SU-DHL-6 (cell line): ENCODE measurements at regions not wholly inside any gene's neighbourhood (a gene's known extent, or its start where the extent isn't known, plus 50 kb on each side); places are given as distances from the start of the nearest gene placed in this dataset.

Source experiments
- H2AFZ ChIP-seq: fragments of 200-600 bp; sonication (generic); 2 replicates; pipeline ENCODE4 v1.6.1; 2014; ENCODE audit warnings: low read depth, mild to moderate bottlenecking, moderate library complexity, mixed read lengths, antibody characterized with exemption, low read length; ENCODE audit not compliant: severe bottlenecking
- H3F3A ChIP-seq: fragments of 200-600 bp; shearing (Covaris generic); 2 replicates; pipeline ENCODE4 v1.6.0; 2016; ENCODE audit warnings: antibody characterized with exemption, mild to moderate bottlenecking; ENCODE audit not compliant: insufficient read depth
- H3K27ac ChIP-seq: fragments of 200-600 bp; sonication (generic); 2 replicates; pipeline ENCODE4 v1.5.1; 2016; ENCODE audit warnings: low read depth, mild to moderate bottlenecking, low read length, moderate library complexity, mixed read lengths
- H3K27me3 ChIP-seq: fragments of 200-600 bp; sonication (generic), shearing (Covaris generic); 2 replicates; pipeline ENCODE4 v1.6.0; 2014; ENCODE audit warnings: mild to moderate bottlenecking, low read length
- H3K36me3 ChIP-seq: fragments of 200-600 bp; sonication (generic); 2 replicates; pipeline ENCODE4 v1.6.1; 2014; ENCODE audit warnings: mild to moderate bottlenecking, low read length, mixed read lengths
- H3K4me2 ChIP-seq: fragments of 300-600, 200-600 bp; shearing (Covaris generic), sonication (generic); 2 replicates; pipeline ENCODE4 v1.6.0; 2014; ENCODE audit warnings: low read length, low read depth, mild to moderate bottlenecking; ENCODE audit not compliant: poor library complexity, severe bottlenecking
- H3K4me3 ChIP-seq: fragments of 200-600 bp; sonication (generic); 2 replicates; pipeline ENCODE4 v1.5.1; 2014; ENCODE audit warnings: antibody characterized with exemption, low read length, mild to moderate bottlenecking, mixed read lengths; ENCODE audit not compliant: insufficient read depth, poor library complexity, severe bottlenecking
- H3K79me2 ChIP-seq: fragments of 200-600 bp; sonication (generic); 2 replicates; pipeline ENCODE4 v1.6.1; 2014; ENCODE audit warnings: mild to moderate bottlenecking, low read length, moderate library complexity; ENCODE audit not compliant: insufficient read depth
- H3K9ac ChIP-seq: fragments of 200-600 bp; sonication (generic); 2 replicates; pipeline ENCODE4 v1.7.0; 2014; ENCODE audit warnings: mild to moderate bottlenecking, low read length
- H3K9me2 ChIP-seq: fragments of 200-600 bp; sonication (generic); replicated peaks from 2 replicates; pipeline ENCODE4 v1.6.1; 2014; ENCODE audit warnings: low read length; ENCODE audit not compliant: insufficient read depth
- H3K9me3 ChIP-seq: fragments of 200-600 bp; sonication (generic); 2 replicates; pipeline ENCODE4 v1.6.1; 2014; ENCODE audit warnings: low read length, mixed read lengths; ENCODE audit not compliant: insufficient read depth
- H4K20me1 ChIP-seq: fragments of 200-600 bp; sonication (generic); 2 replicates; pipeline ENCODE4 v1.6.1; 2014; ENCODE audit warnings: low read depth, mild to moderate bottlenecking, antibody characterized with exemption, low read length, moderate library complexity, mixed read lengths
- CTCF ChIP-seq: fragments of 200-600 bp; sonication (generic); IDR thresholded peaks from one replicate; pipeline ENCODE4 v1.5.1; 2017; ENCODE audit warnings: antibody characterized with exemption, mild to moderate bottlenecking, low read length, moderate library complexity; ENCODE audit not compliant: insufficient read depth, poor library complexity, severe bottlenecking
- EZH2phosphoT487 ChIP-seq: fragments of 200-600 bp; sonication (generic), shearing (Covaris generic); conservative IDR thresholded peaks from 2 replicates; pipeline ENCODE4 v1.6.1; 2018; ENCODE audit warnings: mild to moderate bottlenecking, antibody characterized with exemption, low read length, moderate library complexity, mixed read lengths

GRCh38 chr12:115618105-115618504 is 659.4 kb downstream of the MED13L start:
- no peak overlapping the region for H3K27ac ChIP-seq
- no peaks in the 10 kb centered on the region for H3K79me2 ChIP-seq
- no peaks in the 10 kb centered on the region for H4K20me1 ChIP-seq
- TF ChIP-seq CTCF: no peak
- no peak for TF ChIP-seq EZH2phosphoT487
- no peaks in the 10 kb centered on the region for H3K36me3 ChIP-seq
- no peaks in the 10 kb centered on the region for H3F3A ChIP-seq
- H3K9me2 ChIP-seq: no peaks in the 10 kb centered on the region
- H3K4me3 ChIP-seq: no peak overlapping the region
- H3K4me2 ChIP-seq: no peak overlapping the region
- H3K9me3 ChIP-seq: no peaks in the 10 kb centered on the region
- no peak overlapping the region for H2AFZ ChIP-seq
- H3K27me3 ChIP-seq: no peaks in the 10 kb centered on the region
- no peak overlapping the region for H3K9ac ChIP-seq

- TF ChIP-seq CTCF (no peak), EZH2phosphoT487 (no peak)
- Histone ChIP-seq H3K27ac (no peak overlapping the region), H3F3A (no peaks in the 10 kb centered on the region), H3K4me3 (no peak overlapping the region), H3K9me2 (no peaks in the 10 kb centered on the region), H3K9ac (no peak overlapping the region), H4K20me1 (no peaks in the 10 kb centered on the region), H3K27me3 (no peaks in the 10 kb centered on the region), H3K9me3 (no peaks in the 10 kb centered on the region), H3K4me2 (no peak overlapping the region), H3K36me3 (no peaks in the 10 kb centered on the region), H3K79me2 (no peaks in the 10 kb centered on the region), H2AFZ (no peak overlapping the region)
Measured at GRCh38 chr12:115617391-115617790, 660.1 kb downstream of the MED13L start.

GRCh38 chr12:115611477-115611876 is 666.0 kb downstream of the MED13L start:
- no peaks in the 10 kb centered on the region for H3K9me3 ChIP-seq
- TF ChIP-seq EZH2phosphoT487 (no peak), CTCF (no peak)
- H4K20me1 ChIP-seq: no peaks in the 10 kb centered on the region
- no peak overlapping the region for H3K4me2 ChIP-seq
- no peaks in the 10 kb centered on the region for H3K9me2 ChIP-seq
- H3K79me2 ChIP-seq: no peaks in the 10 kb centered on the region
- no peak overlapping the region for H3K4me3 ChIP-seq
- H3K9ac ChIP-seq: no peak overlapping the region
- no peaks in the 10 kb centered on the region for H3F3A ChIP-seq
- no peaks in the 10 kb centered on the region for H3K27me3 ChIP-seq
- H2AFZ ChIP-seq: no peak overlapping the region
- H3K27ac ChIP-seq: no peak overlapping the region
- no peaks in the 10 kb centered on the region for H3K36me3 ChIP-seq

GRCh38 chr12:115609347-115609746 is 668.1 kb downstream of the MED13L start:
- Histone ChIP-seq H3K27me3 (no peaks in the 10 kb centered on the region), H3K9ac (no peak overlapping the region), H3K9me2 (no peaks in the 10 kb centered on the region), H3K36me3 (no peaks in the 10 kb centered on the region), H3F3A (no peaks in the 10 kb centered on the region), H3K4me3 (no peak overlapping the region), H3K79me2 (no peaks in the 10 kb centered on the region), H4K20me1 (no peaks in the 10 kb centered on the region), H3K27ac (no peak overlapping the region), H3K4me2 (no peak overlapping the region), H2AFZ (no peak overlapping the region), H3K9me3 (no peaks in the 10 kb centered on the region)
- no peak for TF ChIP-seq EZH2phosphoT487
